UCSD-AML1 (cell line): ENCODE measurements at regions not wholly inside any gene's neighbourhood (a gene's known extent, or its start where the extent isn't known, plus 50 kb on each side); places are given as distances from the start of the nearest gene placed in this dataset.
"Not testable (repeated sequence)": the region's sequence is repeated elsewhere in the genome, so short reads cannot be mapped to it uniquely, and the experiment has no call there.

Source experiments
- DNase-seq: peaks from one replicate; lab custom pipeline; 2025; ENCODE audit not compliant: unreplicated experiment; lab: John Stamatoyannopoulos, UW

DNA sequence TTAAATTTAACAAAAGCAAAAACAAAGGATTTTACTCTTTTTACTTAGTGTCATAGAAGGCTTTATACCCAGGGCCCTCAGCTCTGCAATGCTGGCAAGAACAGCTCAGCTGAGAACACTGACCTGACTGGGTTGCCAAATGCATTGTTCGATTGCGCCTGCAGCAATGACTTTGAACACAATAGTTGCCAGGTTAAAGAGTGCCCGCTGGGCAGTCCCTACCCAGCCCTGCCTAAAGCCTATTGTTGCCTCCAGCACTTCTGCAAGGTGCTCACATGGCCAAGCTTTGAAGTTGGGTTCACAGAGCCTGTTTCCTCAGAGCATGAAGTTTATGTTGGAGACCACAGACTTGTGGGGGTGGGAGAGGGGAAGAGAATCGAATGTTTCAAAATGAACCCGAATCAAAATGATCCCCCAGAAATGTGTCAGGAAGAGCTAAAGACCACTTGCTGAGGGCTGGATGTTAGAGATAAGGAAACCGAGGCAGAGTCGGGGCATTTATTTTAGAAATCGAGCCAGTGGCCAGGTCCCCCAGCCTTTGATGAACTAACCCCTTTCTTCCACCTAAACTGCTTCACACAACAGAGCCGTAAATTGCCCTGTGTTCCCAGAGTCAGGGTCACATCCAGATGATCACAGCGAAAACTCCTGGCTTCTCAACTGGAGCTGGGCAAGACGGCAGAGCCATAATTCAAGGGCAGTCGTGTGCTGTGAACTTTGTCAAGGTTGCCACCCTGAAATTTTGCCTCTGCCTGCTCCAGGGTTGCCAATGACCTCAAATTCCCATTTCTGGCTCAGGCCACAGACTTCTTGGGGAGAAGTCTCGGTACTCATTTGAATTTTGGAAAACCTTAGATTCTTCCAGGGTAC is 55.0 kb downstream of the FOXA2 start:
- no peak for DNase-seq

DNA sequence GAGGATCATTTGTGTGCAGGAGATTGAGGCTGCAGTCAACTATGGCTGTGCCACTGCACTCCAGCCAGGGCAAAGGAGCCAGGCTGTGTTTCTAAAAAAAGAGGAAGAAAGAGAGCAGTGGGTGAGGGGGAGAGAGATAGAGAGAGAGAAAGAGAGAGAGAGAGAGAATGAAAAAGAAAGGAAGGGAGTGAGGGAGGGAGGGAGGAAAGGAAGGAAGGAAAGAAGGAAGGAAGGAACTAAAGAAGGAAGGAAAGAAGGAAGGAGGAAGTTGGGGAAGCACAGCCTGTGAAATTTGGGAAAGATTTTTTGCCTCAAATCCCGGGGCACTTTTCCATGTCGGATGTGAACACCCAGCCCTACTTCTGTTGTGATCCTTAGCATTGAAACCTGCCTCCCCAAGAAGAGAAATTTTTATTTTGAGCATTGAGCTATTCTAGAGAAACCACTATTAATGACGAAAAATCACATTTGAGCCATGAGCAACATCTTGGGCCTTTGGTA is 57.8 kb downstream of the FOXA2 start:
- DNase-seq: no peak

DNA sequence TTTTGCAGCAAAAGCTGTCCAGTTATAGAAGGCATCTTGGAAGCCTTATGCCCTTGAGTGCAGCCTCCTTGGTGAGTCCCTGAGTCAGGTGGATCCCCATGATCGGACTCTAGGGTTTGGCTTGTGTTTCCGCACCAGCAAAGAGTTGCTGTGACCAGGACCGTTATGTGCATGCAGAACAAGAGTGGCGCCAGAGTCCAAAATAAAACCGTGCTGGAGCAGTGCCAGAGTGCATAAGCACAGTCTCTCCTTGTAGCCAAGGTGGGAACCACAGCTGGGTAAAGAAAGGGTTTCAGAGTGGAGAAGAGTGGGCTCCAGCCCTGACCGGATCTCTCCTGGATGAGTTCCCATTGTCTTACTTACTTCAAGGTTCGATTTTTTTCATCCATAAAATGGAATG is 58.6 kb downstream of the FOXA2 start:
- DNase-seq: no peak

DNA sequence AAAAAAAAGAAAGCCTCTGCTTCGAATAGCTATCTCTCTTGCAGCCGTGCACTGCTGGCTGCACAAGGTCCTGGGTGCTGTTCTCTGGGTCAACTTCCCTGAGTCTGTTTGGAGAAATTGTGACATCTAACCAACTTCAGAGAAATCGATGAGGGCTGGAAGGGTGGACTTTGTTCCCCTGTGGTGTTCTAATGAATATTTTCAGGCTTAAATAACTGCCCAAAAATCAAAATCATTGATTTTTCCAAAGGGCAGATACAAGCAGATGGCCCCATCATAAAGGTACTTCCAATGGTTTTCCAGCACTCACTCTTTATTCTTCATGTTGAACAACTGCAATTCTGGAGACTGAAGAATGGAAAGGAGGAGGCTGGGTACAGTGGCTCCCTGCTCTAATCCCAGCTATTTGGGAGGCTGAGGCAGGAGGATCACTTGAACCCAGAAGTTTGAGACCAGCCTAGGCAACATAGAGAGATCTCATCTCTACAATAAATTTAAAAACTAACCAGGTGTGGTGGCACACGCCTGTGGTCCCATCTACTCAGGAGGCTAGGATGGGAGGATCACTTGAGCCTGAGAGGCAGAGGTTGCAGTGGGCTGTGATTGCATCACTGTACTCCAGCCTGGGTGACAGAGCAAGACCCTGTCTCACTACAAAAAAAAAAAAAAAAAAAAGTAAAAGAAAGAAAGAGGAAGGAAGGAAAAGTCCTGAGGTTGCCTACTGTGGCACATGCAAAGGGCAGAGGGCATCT is 59.1 kb downstream of the FOXA2 start:
- no peak for DNase-seq

DNA sequence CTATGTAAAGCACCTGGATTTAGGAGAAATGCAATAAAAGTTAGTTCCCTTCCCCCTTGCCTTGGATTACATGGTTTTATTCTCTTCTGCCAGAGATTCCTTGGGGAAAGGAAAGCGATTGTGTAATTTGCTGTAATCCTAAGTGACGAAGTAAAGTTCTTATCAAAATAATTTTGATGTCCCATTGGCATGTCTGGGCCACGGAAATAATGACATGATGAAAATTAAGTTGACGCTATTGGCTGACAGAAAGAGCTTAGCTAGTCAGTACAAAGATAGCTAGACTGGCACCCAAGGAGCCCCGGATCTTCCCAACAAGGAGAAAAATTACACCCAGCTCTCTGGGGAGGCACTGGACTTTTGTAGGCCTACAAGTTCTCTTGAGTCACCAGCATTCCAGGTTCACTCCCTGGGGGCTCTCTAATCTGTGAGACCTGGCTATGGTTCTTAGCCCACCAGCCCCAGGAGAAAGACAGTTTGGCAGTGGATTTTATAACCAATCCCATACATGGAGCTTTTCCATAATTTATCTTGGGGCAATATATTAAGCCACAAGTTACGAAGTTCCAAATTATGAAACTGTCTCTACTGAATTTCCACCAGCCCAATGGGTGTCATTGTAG is 59.9 kb downstream of the FOXA2 start:
- no peak for DNase-seq

DNA sequence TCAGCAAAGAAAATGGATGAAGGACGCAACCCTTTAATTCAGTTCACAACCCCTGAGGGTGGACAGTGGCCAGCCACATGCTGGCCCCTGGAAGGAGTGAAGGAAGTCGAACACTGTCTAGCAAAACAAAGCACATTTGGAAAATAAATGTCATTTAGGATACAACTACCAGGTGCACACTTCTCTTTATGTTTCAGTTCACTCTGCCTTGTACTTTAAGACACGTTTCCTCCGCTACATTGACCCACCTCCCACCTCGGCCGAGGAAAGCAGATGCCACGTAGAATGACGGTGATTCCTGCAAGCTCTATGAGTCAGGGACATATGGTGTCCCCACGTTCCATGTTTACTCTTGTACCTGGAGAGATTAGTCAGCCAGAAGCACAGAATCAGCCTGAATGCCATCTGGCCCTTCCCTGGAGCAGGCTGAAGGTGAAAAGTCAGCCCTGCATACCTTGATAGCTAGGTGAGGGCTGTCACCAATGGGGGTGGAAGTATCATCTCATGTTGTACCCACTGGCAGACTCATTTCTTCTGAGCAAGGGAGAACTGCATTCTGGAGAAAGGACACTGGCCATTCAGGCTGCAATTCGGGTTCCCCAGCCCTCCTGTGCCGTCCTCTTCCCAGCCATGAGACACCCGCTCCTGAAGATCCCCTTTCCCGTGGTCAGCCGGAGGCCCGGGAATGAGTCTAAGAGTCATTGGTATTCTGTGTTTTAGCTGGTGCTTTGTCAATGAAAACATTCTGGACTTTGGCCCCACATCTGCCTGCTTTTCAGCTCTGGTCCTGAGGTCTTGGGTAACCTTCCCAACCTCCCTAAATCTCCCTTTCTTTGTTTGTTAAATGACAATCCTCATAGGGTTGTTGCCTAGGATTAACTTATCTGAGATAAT is 60.6 kb downstream of the FOXA2 start:
- DNase-seq: no peak

DNA sequence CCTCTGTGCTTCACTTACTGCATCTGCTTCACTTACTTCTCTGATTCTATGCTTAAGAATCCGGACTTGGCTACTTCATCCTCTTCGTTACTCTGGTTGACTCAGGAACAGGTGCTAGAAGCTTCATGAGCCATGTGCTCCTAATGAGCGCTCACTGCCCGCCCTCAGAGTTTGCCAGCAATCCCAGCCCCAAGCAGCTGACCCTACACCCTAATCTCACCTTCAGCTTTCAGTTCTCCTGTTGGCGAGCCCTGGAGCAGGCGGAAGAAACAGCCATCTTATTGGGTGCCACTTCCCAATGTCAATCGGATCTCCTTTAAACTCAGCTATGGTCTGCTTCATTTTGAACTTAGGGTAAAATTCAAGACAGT is 61.3 kb downstream of the FOXA2 start:
- DNase-seq: no peak

DNA sequence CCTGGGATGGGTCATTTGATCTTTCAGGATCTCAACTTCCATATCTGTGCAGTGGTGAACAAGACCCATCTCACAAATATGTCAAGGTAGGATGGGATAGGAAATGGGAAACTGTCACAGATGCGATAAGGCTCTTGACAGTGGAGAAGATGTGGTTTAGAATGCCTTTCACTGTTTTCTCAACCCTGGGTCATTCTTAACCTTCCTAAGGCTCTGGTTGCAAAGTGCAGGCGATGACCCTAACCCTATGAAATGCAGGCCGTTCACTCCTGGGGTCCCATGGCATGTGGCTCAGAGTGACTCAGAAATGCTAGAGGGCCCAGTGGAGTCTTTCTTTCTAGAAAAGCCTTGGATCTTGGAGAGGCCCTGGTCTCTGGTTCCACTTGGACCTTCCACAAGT is 61.7 kb downstream of the FOXA2 start:
- DNase-seq: no peak

DNA sequence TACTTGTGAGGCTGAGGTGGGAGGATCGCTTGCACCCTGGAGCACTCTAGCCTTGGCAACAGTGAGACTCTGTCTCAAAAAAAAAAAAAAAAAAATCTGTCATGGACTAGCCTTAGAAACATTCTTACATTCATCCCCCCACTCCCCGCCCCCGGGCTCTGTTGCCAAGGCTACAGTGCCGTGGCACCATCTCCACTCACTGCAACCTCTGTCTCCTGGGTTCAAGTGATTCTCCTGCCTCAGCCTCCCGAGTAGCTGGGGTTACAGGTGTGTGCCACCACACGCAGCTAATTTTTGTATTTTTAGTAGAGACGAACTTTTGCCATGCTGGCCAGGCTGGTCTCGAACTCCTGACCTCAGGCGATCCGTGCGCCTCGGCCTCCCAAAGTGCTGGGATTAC is 62.4 kb downstream of the FOXA2 start:
- DNase-seq: not testable (repeated sequence)

DNA sequence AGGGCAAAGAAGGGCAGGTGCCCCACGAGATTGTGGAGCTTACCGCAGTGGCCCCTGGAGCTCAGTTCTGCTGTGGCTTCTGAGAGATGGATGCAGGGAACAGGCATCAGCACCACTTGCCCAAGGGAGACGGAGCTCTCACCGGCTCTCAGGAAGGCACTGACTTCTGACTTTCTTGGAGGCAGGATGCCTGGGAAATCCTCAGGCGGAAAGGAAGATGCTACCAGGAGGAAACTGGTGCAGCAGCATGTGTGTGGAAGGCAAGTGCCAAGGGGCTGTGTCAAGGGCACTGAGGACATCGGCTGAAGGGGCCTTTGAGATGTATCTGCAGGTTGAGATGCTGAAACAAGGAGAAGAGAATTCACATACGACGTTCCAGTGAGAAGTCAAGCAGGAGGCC is 64.0 kb downstream of the FOXA2 start:
- no peak for DNase-seq

DNA sequence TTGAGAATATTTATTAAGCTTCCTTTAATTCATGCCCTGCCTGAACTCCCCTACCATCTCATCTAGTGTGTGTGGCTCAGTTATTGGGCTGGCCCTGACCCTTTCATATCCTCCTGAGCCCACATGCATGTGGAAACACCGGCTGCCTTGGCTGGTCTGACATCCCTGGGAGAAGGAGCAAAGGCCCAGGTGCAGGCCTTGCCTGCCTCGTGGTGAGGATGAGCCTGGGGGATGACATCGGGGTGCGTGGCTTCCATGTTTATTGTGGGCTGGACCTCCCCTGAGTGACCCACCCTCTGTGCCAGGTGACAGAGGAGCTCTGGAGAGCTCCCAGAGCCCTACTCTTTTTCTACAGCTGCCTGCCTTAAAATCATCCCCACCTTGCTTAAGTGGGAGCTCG is 69.1 kb downstream of the FOXA2 start:
- no peak for DNase-seq

DNA sequence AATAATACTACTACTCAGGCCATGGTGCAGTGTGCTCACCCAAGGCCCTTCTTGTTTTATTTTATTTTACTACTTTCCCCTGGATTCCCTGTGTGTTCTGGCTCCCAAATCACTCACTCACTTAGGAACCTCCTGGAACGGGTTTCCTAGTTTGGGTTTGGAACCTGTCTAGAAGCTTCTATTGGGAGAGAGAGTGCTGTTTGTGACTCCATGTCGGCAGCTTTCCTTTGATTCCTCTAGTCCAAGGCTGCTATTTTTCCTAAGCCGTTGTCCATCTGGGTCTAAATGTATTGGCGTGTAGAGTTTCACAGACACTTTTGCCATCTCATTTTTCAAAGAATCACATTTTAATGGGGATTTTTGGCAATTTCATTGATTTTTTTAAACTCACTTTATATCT is 70.8 kb downstream of the FOXA2 start:
- DNase-seq: no peak

DNA sequence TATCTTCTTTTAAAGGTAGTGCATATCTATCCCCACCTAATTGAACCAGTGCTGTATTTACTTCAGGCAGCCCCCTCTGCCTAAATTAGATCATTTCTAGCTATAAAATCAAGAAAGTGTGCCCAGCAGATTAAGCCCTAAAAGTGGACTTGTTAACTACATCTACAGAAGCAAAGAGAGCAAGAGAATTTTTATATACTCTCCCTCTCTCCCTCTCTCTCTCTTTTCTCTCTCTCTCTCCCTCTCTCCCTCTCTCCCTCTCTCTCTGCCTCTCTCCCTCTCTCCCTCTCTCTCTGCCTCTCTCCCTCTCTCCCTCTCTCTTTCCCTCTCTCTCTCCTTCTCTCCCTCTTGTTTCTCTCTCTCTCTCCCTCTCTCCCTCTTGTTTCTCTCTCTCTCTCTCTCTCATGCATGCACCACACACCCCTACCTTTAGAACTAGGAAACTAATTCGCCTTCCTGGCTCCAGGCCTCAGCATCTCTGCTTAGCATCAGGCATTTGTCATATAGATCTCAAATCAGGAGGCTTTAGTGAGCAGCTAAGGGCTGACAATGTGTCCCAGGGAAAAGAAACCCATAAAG is 71.4 kb downstream of the FOXA2 start:
- DNase-seq: no peak

DNA sequence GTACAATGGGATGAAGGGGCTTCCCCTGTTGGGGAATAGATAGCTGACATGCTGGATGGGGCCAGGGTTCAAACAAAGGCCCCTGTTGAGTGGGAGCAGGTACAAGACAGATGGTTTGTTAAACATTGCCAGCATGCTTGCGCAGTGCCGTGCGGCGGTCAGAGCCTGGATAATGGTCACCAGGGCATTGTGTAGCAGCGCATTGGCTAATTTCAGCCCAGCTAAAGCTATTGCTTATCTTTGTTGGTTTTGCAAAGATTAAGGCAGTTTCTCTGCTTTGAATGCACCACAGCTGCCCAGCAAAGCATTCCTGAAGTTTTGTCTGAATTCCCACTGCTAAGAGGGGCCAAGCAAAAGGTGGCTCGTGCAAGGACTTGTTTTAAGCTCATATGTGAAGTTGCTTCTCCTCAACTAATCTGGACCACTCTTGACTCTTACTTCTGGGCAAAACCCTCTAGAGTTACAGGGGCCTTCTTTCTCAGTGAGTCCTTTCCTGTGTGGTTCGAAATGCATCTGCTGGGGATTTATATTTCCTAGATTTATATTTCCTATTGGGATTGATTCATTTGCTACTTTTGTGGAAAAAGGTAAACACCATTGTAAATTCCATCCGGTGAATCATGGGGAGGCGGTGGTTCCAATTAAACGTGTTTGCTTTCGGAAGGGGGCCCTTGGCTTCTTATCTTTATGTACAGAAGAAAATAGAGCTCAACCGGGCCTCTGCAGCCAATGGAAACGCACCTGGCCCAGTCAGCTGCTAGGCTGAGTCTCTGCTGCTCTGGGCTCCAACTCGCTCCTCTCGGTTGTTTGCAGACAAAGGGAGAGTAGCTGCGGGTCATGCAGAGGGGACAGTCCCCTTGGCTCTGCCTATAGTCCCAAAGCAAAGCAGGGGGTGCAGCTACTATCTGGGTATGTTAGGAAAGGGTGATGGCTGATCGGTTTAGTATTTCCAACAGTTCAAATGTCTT is 72.1 kb downstream of the FOXA2 start:
- DNase-seq: no peak

DNA sequence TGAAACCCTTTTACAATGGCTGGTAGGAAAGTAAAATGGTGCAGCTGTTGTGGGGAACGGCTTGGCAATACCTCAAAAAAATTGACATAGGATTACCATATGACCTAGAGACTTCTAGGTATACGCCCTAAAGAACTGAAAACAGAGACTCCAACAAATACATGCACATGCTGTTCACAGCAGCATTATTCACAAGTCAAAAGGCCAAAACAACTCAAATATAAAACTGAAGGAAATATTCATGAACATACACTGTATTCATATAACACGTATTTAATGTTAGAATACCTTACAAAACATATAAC is 74.6 kb downstream of the FOXA2 start:
- no peak for DNase-seq

DNA sequence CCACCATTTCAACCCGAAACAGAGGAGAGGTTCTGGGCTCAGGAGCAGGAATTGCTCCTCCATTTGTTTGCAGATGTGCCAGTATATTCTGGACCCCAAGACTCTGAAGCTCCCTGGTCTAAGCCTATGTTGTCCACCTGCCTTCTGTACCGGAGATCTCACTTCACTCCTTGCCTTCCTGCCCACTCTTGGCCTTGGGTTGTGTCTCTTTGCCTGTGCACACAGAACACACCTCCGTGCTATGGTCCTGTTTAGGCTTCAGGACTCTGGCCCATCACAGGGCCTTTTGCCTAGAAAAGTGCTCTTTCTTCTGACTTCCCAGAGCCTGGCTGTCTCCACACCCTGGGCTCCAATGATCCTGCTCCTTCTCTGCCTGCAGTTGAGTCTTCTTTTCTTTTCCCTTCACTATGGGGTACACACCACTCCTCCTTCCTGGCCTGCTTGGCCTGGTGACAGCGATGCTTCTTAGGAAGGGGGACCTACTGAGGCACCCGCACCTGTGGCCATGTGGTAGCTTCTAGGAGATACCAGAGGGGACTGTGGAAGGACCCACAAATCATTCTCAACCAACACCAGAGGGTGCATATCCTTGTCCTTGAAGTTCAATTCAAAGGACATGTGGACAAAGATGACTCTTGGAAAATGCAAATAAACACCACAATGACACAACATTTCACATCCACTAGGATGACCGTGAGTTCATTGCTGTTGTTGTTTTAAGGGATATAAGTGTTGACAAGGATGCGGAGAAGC is 75.1 kb downstream of the FOXA2 start:
- DNase-seq: no peak

DNA sequence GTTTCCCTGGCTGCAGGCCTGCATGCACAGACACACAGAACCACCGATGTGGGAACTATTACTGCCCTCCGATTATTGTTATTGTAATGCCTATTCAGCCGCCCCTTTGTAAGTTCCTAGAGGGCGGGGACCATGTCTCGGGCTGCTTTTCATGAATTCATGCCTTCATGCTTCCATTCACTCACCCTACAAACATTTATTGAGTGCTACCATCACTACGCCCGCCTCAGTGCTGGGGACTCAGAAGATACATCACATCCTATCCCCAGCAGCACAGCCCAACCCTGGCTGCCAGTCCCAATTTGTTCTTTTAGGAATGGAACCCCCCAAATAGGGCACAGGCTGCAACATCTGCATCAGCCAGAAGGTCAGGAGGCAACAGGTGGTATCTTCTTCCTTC is 75.9 kb downstream of the FOXA2 start:
- no peak for DNase-seq

DNA sequence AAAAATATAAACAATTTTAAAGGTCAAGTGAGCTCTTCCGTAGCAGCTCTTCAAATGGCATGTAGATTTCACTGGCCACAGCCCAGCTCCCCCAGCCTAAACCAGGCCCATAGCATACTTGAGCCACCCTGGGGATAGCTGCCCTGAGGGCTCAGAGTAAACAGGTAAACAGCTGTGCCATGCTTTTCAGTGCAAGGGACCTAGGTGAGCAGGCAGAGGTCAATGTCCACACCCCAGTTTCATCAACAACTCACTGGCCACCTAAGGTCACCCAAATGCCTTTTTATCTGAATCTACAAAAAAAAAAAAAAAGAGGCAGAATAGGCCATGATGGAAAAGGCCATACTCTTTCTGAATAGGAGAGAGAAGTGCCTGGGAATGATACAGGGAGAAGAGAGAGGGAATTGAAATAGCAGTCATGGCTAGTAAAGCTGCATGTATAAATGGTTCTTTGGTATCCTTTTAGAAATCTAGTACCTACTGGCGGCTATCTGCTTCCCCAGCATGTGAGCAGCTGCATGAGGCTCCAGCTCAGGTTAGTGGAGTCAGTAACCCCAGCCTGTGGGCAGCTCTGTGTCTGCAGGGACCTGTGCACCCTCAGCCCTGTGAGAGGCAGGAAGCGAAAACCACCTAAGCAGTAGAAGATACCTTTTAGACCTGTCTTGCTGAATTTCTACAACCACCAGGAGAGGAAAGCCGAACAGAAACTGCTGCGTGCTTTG is 77.0 kb downstream of the FOXA2 start:
- DNase-seq: no peak
